Panc1 (cell line): ENCODE measurements at regions not wholly inside any gene's neighbourhood (a gene's known extent, or its start where the extent isn't known, plus 50 kb on each side); places are given as distances from the start of the nearest gene placed in this dataset.

Experiments used
- ATAC-seq: fragments of 200-7000 bp; cut with Tn5 transposase; 2 replicates; pipeline ENCODE4 v1.9.1; 2020; ENCODE audit warnings: mild to moderate bottlenecking, moderate library complexity
- BruUV-seq: library from RNA; stranded (reverse); fragments of 400-500 nt; replicated peaks from 2 replicates; lab custom pipeline; 2021; lab: Mats Ljungman, UMichigan
- CTCF ChIA-PET: fragments of 300-600 bp; sonication (Branson Sonifier 250); formaldehyde crosslinking; loops from one replicate; lab custom pipeline; 2022; ENCODE audit warnings: antibody characterized with exemption; lab: Charles Lee
- POLR2A ChIA-PET: fragments of 300-600 bp; sonication (Branson Sonifier 250); formaldehyde crosslinking; loops from one replicate; lab custom pipeline; 2022; ENCODE audit warnings: antibody characterized with exemption; lab: Charles Lee
- DNase-seq: peaks from one replicate; pipeline ENCODE4 v3.0.0-alpha.2; 2010; ENCODE audit warnings: low read depth, low spot score
- H3K27ac ChIP-seq: 2 replicates; pipeline ENCODE4 v1.5.1; 2011; ENCODE audit warnings: mild to moderate bottlenecking, low read length, inconsistent platforms
- H3K27me3 ChIP-seq: fragments of 200-500 bp; sonication (Bioruptor generic); 2 replicates; pipeline ENCODE4 v1.6.0; 2014; ENCODE audit warnings: low read length, inconsistent platforms; ENCODE audit not compliant: control insufficient read depth, insufficient read depth
- H3K36me3 ChIP-seq: fragments of 200-500 bp; sonication (Bioruptor generic); 2 replicates; pipeline ENCODE4 v1.5.1; 2014; ENCODE audit warnings: inconsistent platforms, mild to moderate bottlenecking, low read length, moderate library complexity; ENCODE audit not compliant: control insufficient read depth, insufficient read depth
- H3K4me1 ChIP-seq: 2 replicates; pipeline ENCODE4 v1.5.1; 2011; ENCODE audit warnings: inconsistent platforms, mild to moderate bottlenecking, low read length, moderate library complexity; ENCODE audit not compliant: control insufficient read depth, insufficient read depth
- H3K4me3 ChIP-seq, 2 experiments: 2 replicates each; pipeline ENCODE4 v1.5.1; 2011 to 2012; ENCODE audit warnings: low read depth in 2 of 2, low read length in 2 of 2, mild to moderate bottlenecking in 2 of 2, inconsistent platforms in 1 of 2, moderate library complexity in 1 of 2
- H3K9me3 ChIP-seq: fragments of 200-500 bp; sonication (Bioruptor generic); 2 replicates; pipeline ENCODE4 v1.5.1; 2014; ENCODE audit warnings: low read depth, mild to moderate bottlenecking, inconsistent platforms, low read length, moderate library complexity; ENCODE audit not compliant: control insufficient read depth, insufficient read depth
- CTCF ChIP-seq: fragments of 450-650 bp; IDR thresholded peaks from 2 replicates; pipeline ENCODE4 v1.5.1; 2017; ENCODE audit warnings: mild to moderate bottlenecking
- POLR2AphosphoS5 ChIP-seq: IDR thresholded peaks from 2 replicates; pipeline ENCODE4 v1.6.1; 2012; ENCODE audit warnings: mild to moderate bottlenecking, low read depth, low read length, moderate library complexity
- SIN3A ChIP-seq: IDR thresholded peaks from 2 replicates; pipeline ENCODE4 v1.6.1; 2012; ENCODE audit warnings: low read depth, mild to moderate bottlenecking, low read length, moderate library complexity, borderline replicate concordance; ENCODE audit not compliant: insufficient read depth
- TCF7L2 ChIP-seq: IDR thresholded peaks from 2 replicates; pipeline ENCODE4 v1.6.1; 2011; ENCODE audit warnings: mild to moderate bottlenecking, low read depth, low read length, inconsistent platforms
- in situ Hi-C: cut with HindIII; loops from 2 replicates; pipeline ENCODE4 v1.10.0; 2016; ENCODE audit warnings: low sequenced_read_pairs, low pct_unique_long_range_greater_than_20kb
- intact Hi-C: fragments of 100-400 bp; cut with micrococcal nuclease; formaldehyde crosslinking; loops from one replicate; pipeline ENCODE4 v1.10.0; 2022; ENCODE audit not compliant: unreplicated experiment
- TF ChIP-seq, protein P1 (sequence below), 2 experiments: IDR thresholded peaks; 2 replicates each; pipeline ENCODE4 v1.6.1; 2011 to 2012; ENCODE audit warnings: low read depth in 2 of 2, control low read depth in 1 of 2, low read length in 1 of 2, mild to moderate bottlenecking in 1 of 2, moderate library complexity in 1 of 2; ENCODE audit not compliant: insufficient read depth in 1 of 2

DNA sequence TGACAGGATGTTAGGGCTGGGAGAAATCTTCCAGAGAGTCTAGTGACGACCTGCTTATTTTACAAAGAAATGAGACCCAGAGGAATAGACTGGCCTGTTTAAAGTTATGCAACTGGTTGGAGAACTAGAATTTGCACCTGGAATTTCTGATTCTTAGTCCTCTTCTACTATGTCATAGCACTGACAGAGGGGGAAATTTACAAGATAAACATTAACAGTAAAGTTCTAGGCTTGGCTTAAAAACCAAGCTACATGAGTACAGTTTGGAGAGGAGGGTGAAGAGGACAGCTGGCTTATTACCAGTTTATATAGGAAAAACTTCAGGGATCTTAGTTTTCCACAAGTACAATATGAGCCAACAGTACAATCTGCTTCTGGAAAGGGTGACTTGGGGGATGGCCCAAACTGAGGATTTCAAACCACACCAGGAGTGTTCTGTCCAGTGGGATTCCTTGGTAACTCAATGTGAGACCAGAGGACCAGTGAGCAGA is 269.6 kb downstream of the CD109 start:
- TF ChIP-seq TCF7L2 (no peak), SIN3A (no peak), POLR2AphosphoS5 (no peak), CTCF (no peak)
- TF ChIP-seq, protein P1, sequence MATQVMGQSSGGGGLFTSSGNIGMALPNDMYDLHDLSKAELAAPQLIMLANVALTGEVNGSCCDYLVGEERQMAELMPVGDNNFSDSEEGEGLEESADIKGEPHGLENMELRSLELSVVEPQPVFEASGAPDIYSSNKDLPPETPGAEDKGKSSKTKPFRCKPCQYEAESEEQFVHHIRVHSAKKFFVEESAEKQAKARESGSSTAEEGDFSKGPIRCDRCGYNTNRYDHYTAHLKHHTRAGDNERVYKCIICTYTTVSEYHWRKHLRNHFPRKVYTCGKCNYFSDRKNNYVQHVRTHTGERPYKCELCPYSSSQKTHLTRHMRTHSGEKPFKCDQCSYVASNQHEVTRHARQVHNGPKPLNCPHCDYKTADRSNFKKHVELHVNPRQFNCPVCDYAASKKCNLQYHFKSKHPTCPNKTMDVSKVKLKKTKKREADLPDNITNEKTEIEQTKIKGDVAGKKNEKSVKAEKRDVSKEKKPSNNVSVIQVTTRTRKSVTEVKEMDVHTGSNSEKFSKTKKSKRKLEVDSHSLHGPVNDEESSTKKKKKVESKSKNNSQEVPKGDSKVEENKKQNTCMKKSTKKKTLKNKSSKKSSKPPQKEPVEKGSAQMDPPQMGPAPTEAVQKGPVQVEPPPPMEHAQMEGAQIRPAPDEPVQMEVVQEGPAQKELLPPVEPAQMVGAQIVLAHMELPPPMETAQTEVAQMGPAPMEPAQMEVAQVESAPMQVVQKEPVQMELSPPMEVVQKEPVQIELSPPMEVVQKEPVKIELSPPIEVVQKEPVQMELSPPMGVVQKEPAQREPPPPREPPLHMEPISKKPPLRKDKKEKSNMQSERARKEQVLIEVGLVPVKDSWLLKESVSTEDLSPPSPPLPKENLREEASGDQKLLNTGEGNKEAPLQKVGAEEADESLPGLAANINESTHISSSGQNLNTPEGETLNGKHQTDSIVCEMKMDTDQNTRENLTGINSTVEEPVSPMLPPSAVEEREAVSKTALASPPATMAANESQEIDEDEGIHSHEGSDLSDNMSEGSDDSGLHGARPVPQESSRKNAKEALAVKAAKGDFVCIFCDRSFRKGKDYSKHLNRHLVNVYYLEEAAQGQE (IDR thresholded peaks at IDR 0.05; ENCODE audit: insufficient read depth in 1 of 2, low read depth in 2 of 2, low read length in 1 of 2) = no peak
- no peak for DNase-seq
- Histone ChIP-seq H3K4me3 (no peak overlapping the region), H3K4me1 (no peaks in the 10 kb centered on the region), H3K27me3 (peaks cover 2% of the 10 kb centered on the region; the same call in 1 of the 2 replicates), H3K9me3 (no peaks in the 10 kb centered on the region), H3K27ac (no peak overlapping the region), H3K36me3 (no peaks in the 10 kb centered on the region)
- ChIA-PET CTCF (no interaction called here), POLR2A (interaction anchor here (0.6 kb wide), 1 partner anchor 130 kb away, joined by 3 read pairs; no protein-coding TSS in a partner anchor)
- intact Hi-C loops (no loop called here), in situ Hi-C loops (no loop called here)
- no TSS peak for BruUV-seq
- no peak for ATAC-seq

- Histone ChIP-seq H3K36me3 (no peaks in the 10 kb centered on the region), H3K4me1 (no peaks in the 10 kb centered on the region), H3K4me3 (no peak overlapping the region), H3K9me3 (no peaks in the 10 kb centered on the region), H3K27ac (no peak overlapping the region), H3K27me3 (peaks cover 2% of the 10 kb centered on the region; the same call in 1 of the 2 replicates)
- no TSS peak for BruUV-seq
- ATAC-seq = no peak
- in situ Hi-C loops (no loop called here), intact Hi-C loops (no loop called here)
- TF ChIP-seq SIN3A = no peak
- TF ChIP-seq TCF7L2 = no peak
- no peak for TF ChIP-seq POLR2AphosphoS5
- TF ChIP-seq, protein P1 (IDR thresholded peaks at IDR 0.05; ENCODE audit: insufficient read depth in 1 of 2, low read depth in 2 of 2, low read length in 1 of 2) = no peak
- no peak for TF ChIP-seq CTCF
- CTCF ChIA-PET = no interaction called here
- POLR2A ChIA-PET = no interaction called here
- DNase-seq = no peak
These were observed 268.3 kb downstream of the CD109 start for GRCh38 chr6:73964241-73964854.
